A673 (cell line): ENCODE measurements at regions not wholly inside any gene's neighbourhood (a gene's known extent, or its start where the extent isn't known, plus 50 kb on each side); places are given as distances from the start of the nearest gene placed in this dataset.

Source experiments
- BruUV-seq: library from RNA; stranded (reverse); fragments of 400-500 nt; replicated peaks from 2 replicates; lab custom pipeline; 2021; lab: Mats Ljungman, UMichigan
- CTCF ChIA-PET: fragments of 300-600 bp; sonication (Branson Sonifier 250); formaldehyde crosslinking; loops from one replicate; lab custom pipeline; 2022; ENCODE audit warnings: antibody characterized with exemption; lab: Charles Lee
- POLR2A ChIA-PET: fragments of 300-600 bp; sonication (Branson Sonifier 250); formaldehyde crosslinking; loops from one replicate; lab custom pipeline; 2022; ENCODE audit warnings: antibody characterized with exemption; ENCODE audit not compliant: low non-redundant PET; lab: Charles Lee
- DNase-seq: peaks from one replicate; pipeline ENCODE4 v3.0.0-alpha.2; 2015; ENCODE audit warnings: low spot score
- H3K27ac ChIP-seq: fragments of 200-600 bp; sonication (generic); 2 replicates; pipeline ENCODE4 v1.5.1; 2016; ENCODE audit warnings: mixed run types, low read depth, mild to moderate bottlenecking, mixed read lengths, antibody characterized with exemption, low read length; ENCODE audit not compliant: poor library complexity, severe bottlenecking
- H3K27me3 ChIP-seq: fragments of 200-600 bp; sonication (generic); replicated peaks from 2 replicates; pipeline ENCODE4 v1.6.1; 2017; ENCODE audit warnings: mixed run types, low read depth, mild to moderate bottlenecking, mixed read lengths, antibody characterized with exemption, low read length; ENCODE audit not compliant: insufficient read depth, poor library complexity
- H3K36me3 ChIP-seq: fragments of 200-600 bp; sonication (generic); 2 replicates; pipeline ENCODE4 v1.6.1; 2016; ENCODE audit warnings: mixed run types, mild to moderate bottlenecking, mixed read lengths, antibody characterized with exemption, low read length; ENCODE audit not compliant: insufficient read depth, poor library complexity, severe bottlenecking
- H3K4me1 ChIP-seq: fragments of 200-600 bp; sonication (generic); 2 replicates; pipeline ENCODE4 v1.6.1; 2017; ENCODE audit warnings: mixed run types, mild to moderate bottlenecking, mixed read lengths, antibody characterized with exemption, low read length; ENCODE audit not compliant: insufficient read depth, poor library complexity, severe bottlenecking
- H3K4me3 ChIP-seq: fragments of 200-600 bp; sonication (generic); 2 replicates; pipeline ENCODE4 v1.5.1; 2016; ENCODE audit warnings: low read depth, mixed run types, mild to moderate bottlenecking, mixed read lengths, low read length; ENCODE audit not compliant: poor library complexity, severe bottlenecking
- H3K9me3 ChIP-seq: fragments of 200-600 bp; sonication (generic); 2 replicates; pipeline ENCODE4 v1.6.1; 2016; ENCODE audit warnings: mixed run types, low read depth, mild to moderate bottlenecking, mixed read lengths, antibody characterized with exemption, low read length; ENCODE audit not compliant: poor library complexity, severe bottlenecking
- EZH2 ChIP-seq: fragments of 200-600 bp; sonication (generic); IDR thresholded peaks from 2 replicates; pipeline ENCODE4 v1.6.1; 2017; ENCODE audit warnings: borderline replicate concordance, low read depth, mild to moderate bottlenecking, mixed read lengths, antibody characterized with exemption, low read length; ENCODE audit not compliant: poor library complexity, severe bottlenecking
- intact Hi-C: fragments of 100-400 bp; cut with micrococcal nuclease; formaldehyde crosslinking; loops from one replicate; pipeline ENCODE4 v1.10.0; 2022; ENCODE audit not compliant: unreplicated experiment
- TF ChIP-seq, protein P1 (sequence below): fragments of 300-800, 200-600 bp; sonication (generic); conservative IDR thresholded peaks from 2 replicates; pipeline ENCODE4 v1.5.1; 2017; ENCODE audit warnings: low read depth, mild to moderate bottlenecking, antibody characterized with exemption, low read length, moderate library complexity, mixed read lengths

- no peak for TF ChIP-seq EZH2
- TF ChIP-seq, protein P1, sequence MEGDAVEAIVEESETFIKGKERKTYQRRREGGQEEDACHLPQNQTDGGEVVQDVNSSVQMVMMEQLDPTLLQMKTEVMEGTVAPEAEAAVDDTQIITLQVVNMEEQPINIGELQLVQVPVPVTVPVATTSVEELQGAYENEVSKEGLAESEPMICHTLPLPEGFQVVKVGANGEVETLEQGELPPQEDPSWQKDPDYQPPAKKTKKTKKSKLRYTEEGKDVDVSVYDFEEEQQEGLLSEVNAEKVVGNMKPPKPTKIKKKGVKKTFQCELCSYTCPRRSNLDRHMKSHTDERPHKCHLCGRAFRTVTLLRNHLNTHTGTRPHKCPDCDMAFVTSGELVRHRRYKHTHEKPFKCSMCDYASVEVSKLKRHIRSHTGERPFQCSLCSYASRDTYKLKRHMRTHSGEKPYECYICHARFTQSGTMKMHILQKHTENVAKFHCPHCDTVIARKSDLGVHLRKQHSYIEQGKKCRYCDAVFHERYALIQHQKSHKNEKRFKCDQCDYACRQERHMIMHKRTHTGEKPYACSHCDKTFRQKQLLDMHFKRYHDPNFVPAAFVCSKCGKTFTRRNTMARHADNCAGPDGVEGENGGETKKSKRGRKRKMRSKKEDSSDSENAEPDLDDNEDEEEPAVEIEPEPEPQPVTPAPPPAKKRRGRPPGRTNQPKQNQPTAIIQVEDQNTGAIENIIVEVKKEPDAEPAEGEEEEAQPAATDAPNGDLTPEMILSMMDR = no peak
- CTCF ChIA-PET = no interaction called here
- intact Hi-C loops = no loop called here
- BruUV-seq = no TSS peak
- Histone ChIP-seq H3K9me3 (no peaks in the 10 kb centered on the region), H3K27ac (no peak overlapping the region), H3K4me3 (no peak overlapping the region), H3K36me3 (no peaks in the 10 kb centered on the region), H3K4me1 (no peaks in the 10 kb centered on the region), H3K27me3 (peaks cover 7% of the 10 kb centered on the region)
- POLR2A ChIA-PET = no interaction called here
- no peak for DNase-seq
Observed at GRCh38 chr10:27391325-27391724, 112.8 kb upstream of the RAB18 start.

GRCh38 chr10:27390681-27391080 lies 113.4 kb upstream of the RAB18 start:
- H3K27ac ChIP-seq = no peak overlapping the region
- H3K27me3 ChIP-seq = peaks cover 7% of the 10 kb centered on the region
- DNase-seq = no peak
- intact Hi-C loops = no loop called here
- H3K4me1 ChIP-seq = no peaks in the 10 kb centered on the region
- no peaks in the 10 kb centered on the region for H3K36me3 ChIP-seq
- no TSS peak for BruUV-seq
- ChIA-PET CTCF (no interaction called here), POLR2A (no interaction called here)
- H3K9me3 ChIP-seq = no peaks in the 10 kb centered on the region
- TF ChIP-seq, protein P1 = no peak
- TF ChIP-seq EZH2 = no peak
- H3K4me3 ChIP-seq = no peak overlapping the region

GRCh38 chr10:27388761-27389399 lies 115.2 kb upstream of the RAB18 start:
- Histone ChIP-seq H3K27ac (no peak overlapping the region), H3K27me3 (peaks cover 7% of the 10 kb centered on the region), H3K36me3 (no peaks in the 10 kb centered on the region), H3K9me3 (no peaks in the 10 kb centered on the region), H3K4me1 (no peaks in the 10 kb centered on the region), H3K4me3 (no peak overlapping the region)
- BruUV-seq = no TSS peak
- no peak for DNase-seq
- TF ChIP-seq, protein P1 = no peak
- no peak for TF ChIP-seq EZH2
- CTCF ChIA-PET = no interaction called here
- POLR2A ChIA-PET = no interaction called here
- intact Hi-C loops = no loop called here
